Ascending aorta (tissue), 2 donors: ENCODE measurements at regions not wholly inside any gene's neighbourhood (a gene's known extent, or its start where the extent isn't known, plus 50 kb on each side); places are given as distances from the start of the nearest gene placed in this dataset.

Experiments
- DNase-seq, 2 donors: peaks; one replicate each; pipeline ENCODE4 v3.0.0-alpha.2; 2019; ENCODE audit warnings: low spot score in 2 of 2
- H3K27ac ChIP-seq, 2 donors: fragments of 200-600 bp; sonication (generic); one replicate each; pipeline ENCODE4 v1.5.1; 2016 to 2017; ENCODE audit warnings: mild to moderate bottlenecking in 1 of 2
- H3K27me3 ChIP-seq: fragments of 200-600 bp; sonication (generic); one replicate; pipeline ENCODE4 v1.5.1; 2017
- H3K36me3 ChIP-seq, 2 donors: fragments of 200-600 bp; sonication (generic); one replicate each; pipeline ENCODE4 v1.5.1; 2016
- H3K4me1 ChIP-seq, 2 donors: fragments of 200-600 bp; sonication (generic); one replicate each; pipeline ENCODE4 v1.5.1; 2016 to 2017; ENCODE audit warnings: mild to moderate bottlenecking in 1 of 2
- H3K4me3 ChIP-seq, 2 donors: fragments of 200-600 bp; sonication (generic); one replicate each; pipeline ENCODE4 v1.5.1; 2016 to 2017; ENCODE audit warnings: mild to moderate bottlenecking in 1 of 2
- H3K9me3 ChIP-seq, 2 donors: fragments of 200-600 bp; sonication (generic); one replicate each; pipeline ENCODE4 v1.5.1; 2016
- CTCF ChIP-seq, 3 experiments: fragments of 200-600 bp in 2 of 3; fragments of 450-650 bp in 1 of 3; sonication (generic) in 2 of 3; IDR thresholded peaks; one replicate each; pipeline ENCODE4 v1.5.1; 2016 to 2019; ENCODE audit warnings: antibody characterized with exemption in 3 of 3, mild to moderate bottlenecking in 1 of 3, moderate library complexity in 1 of 3
- intact Hi-C: fragments of 100-400 bp; cut with DNase I; formaldehyde crosslinking; loops from one replicate; pipeline ENCODE4 v1.15.1; 2023

- no peaks in the 10 kb centered on the region for H3K9me3 ChIP-seq
- peaks cover 0 to 5% of the 10 kb centered on the region in 2 donors for H3K4me1 ChIP-seq
- peak overlapping the region; percentile 9 to 37 for H3K27ac ChIP-seq
- H3K4me3 ChIP-seq: peak overlapping the region; percentile 44 to 49
- peak; percentile 43 to 66 (median 62) for TF ChIP-seq CTCF (IDR thresholded peaks at IDR 0.05)
- no peaks in the 10 kb centered on the region for H3K27me3 ChIP-seq
- H3K36me3 ChIP-seq: no peaks in the 10 kb centered on the region
- no peak for DNase-seq
- intact Hi-C loops: no loop called here
These were observed 170.8 kb upstream of the FAM20A start for GRCh38 chr17:68771867-68772515.

DNA sequence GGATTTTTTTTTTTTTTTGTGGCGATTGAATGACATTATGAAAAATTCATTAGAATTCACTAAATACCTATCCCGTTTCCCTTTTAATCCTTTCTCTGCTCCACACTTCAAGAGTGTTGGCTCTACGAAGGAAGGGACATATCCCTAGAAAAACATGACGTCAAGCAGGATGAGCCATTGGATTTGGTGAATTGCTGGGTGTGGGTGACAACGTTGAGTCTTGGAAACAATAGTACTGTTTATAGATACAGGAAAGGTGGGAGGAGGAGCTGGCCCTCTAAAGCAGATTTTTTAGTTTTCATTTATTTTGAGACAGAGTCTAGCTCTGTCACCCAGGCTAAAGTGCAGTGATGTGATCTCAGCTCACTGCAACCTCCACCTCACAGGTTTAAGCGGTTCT, 167.6 kb upstream of the FAM20A start:
- TF ChIP-seq CTCF (IDR thresholded peaks at IDR 0.05): no peak
- H3K4me1 ChIP-seq: no peaks in the 10 kb centered on the region
- no peak overlapping the region for H3K4me3 ChIP-seq
- H3K9me3 ChIP-seq: no peaks in the 10 kb centered on the region
- H3K27ac ChIP-seq: no peak overlapping the region
- H3K36me3 ChIP-seq: no peaks in the 10 kb centered on the region
- no peak for DNase-seq
- intact Hi-C loops: loop anchor here (10.0 kb wide), 1 partner anchor 594 kb away; no protein-coding TSS in a partner anchor
- H3K27me3 ChIP-seq: no peaks in the 10 kb centered on the region

DNA sequence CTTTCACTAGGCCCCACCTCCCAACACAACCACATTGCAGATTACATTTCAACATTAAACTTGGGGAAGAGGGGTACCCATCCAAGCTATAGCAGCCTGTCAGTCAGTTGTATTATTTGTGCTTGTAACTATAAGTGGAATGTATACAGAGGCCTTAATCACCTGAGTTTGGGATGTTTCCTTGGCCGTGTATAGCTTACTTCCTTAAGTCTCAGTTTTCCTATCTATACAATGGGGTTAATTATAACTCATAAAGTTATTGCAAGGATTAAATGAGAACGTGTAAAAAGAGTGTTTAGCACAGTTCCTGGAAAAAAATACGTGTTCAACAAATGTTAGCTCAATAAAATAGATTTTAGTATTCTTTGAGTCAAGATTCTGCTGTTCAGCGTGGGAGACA, 165.5 kb upstream of the FAM20A start:
- no peak for DNase-seq
- H3K4me1 ChIP-seq: no peaks in the 10 kb centered on the region
- H3K9me3 ChIP-seq: no peaks in the 10 kb centered on the region
- H3K4me3 ChIP-seq: no peak overlapping the region
- H3K36me3 ChIP-seq: no peaks in the 10 kb centered on the region
- H3K27me3 ChIP-seq: no peaks in the 10 kb centered on the region
- TF ChIP-seq CTCF (IDR thresholded peaks at IDR 0.05): no peak
- intact Hi-C loops: loop anchor here (10.0 kb wide), 1 partner anchor 592 kb away; no protein-coding TSS in a partner anchor
- H3K27ac ChIP-seq: no peak overlapping the region

GRCh38 chr17:68763562-68763961, 162.4 kb upstream of the FAM20A start:
- Histone ChIP-seq H3K4me1 (peaks cover 0 to 7% of the 10 kb centered on the region in 2 donors), H3K27ac (no peak overlapping the region), H3K36me3 (no peaks in the 10 kb centered on the region), H3K4me3 (no peak overlapping the region), H3K27me3 (no peaks in the 10 kb centered on the region), H3K9me3 (no peaks in the 10 kb centered on the region)
- TF ChIP-seq CTCF (IDR thresholded peaks at IDR 0.05): no peak
- intact Hi-C loops: loop anchor here (5.0 to 10.0 kb wide), 2 partner anchors 501 to 589 kb away; no protein-coding TSS in a partner anchor
- DNase-seq: no peak

GRCh38 chr17:68762911-68763310, 161.7 kb upstream of the FAM20A start:
- intact Hi-C loops: loop anchor here (5.0 to 10.0 kb wide), 2 partner anchors 501 to 588 kb away; no protein-coding TSS in a partner anchor
- Histone ChIP-seq H3K9me3 (no peaks in the 10 kb centered on the region), H3K36me3 (no peaks in the 10 kb centered on the region), H3K4me3 (no peak overlapping the region), H3K27ac (no peak overlapping the region), H3K4me1 (peaks cover 0 to 7% of the 10 kb centered on the region in 2 donors), H3K27me3 (no peaks in the 10 kb centered on the region)
- no peak for TF ChIP-seq CTCF (IDR thresholded peaks at IDR 0.05)
- no peak for DNase-seq
